AG04449 (cell line): ENCODE measurements at regions not wholly inside any gene's neighbourhood (a gene's known extent, or its start where the extent isn't known, plus 50 kb on each side); places are given as distances from the start of the nearest gene placed in this dataset.

Source experiments
- CTCF ChIA-PET: fragments of 350-600 bp; formaldehyde crosslinking; extraction: SDS; loops from one replicate; lab custom pipeline; 2021; ENCODE audit warnings: antibody characterized with exemption; lab: Yijun Ruan, JAX
- POLR2A ChIA-PET: fragments of 400-600, 350-600 bp; formaldehyde crosslinking; extraction: SDS; loops from one replicate; lab custom pipeline; 2020; ENCODE audit warnings: antibody characterized with exemption, inconsistent platforms; lab: Yijun Ruan, JAX
- DNase-seq: peaks from one replicate; pipeline ENCODE4 v3.0.0-alpha.2; 2010; ENCODE audit warnings: low read depth, low spot score
- H3K4me3 ChIP-seq: 2 replicates; pipeline ENCODE4 v1.5.1; 2011; ENCODE audit warnings: low read depth, mild to moderate bottlenecking, control low read depth, low read length
- TF ChIP-seq, protein P1 (sequence below): IDR thresholded peaks from one replicate; pipeline ENCODE4 v1.5.1; 2011; ENCODE audit warnings: mild to moderate bottlenecking, moderate library complexity, low read length, control low read depth, inconsistent platforms; ENCODE audit not compliant: insufficient read depth; ENCODE audit errors: missing control alignments

DNA sequence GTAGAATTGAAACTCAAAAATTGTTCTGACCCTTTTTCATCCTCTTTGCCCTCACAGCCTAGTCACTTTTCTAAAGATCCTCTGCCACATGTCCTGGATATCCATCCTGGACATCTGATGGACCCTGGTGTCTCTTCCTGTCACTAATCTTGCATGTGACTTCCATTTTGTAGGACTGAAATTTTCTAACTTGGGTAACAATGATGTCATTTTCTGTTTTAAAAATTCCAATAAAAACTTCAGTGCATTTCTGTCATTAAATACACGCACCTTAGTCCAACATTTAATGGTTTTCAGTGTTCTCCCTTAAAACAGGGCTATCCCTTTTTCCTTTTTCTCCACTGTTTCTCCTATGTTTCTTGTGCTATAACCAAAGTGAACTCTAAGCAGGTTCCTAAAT is 684.9 kb upstream of the ANKRD30A start:
- no peak for DNase-seq
- H3K4me3 ChIP-seq: no peak overlapping the region
- ChIA-PET CTCF (no interaction called here), POLR2A (no interaction called here)
- TF ChIP-seq, protein P1, sequence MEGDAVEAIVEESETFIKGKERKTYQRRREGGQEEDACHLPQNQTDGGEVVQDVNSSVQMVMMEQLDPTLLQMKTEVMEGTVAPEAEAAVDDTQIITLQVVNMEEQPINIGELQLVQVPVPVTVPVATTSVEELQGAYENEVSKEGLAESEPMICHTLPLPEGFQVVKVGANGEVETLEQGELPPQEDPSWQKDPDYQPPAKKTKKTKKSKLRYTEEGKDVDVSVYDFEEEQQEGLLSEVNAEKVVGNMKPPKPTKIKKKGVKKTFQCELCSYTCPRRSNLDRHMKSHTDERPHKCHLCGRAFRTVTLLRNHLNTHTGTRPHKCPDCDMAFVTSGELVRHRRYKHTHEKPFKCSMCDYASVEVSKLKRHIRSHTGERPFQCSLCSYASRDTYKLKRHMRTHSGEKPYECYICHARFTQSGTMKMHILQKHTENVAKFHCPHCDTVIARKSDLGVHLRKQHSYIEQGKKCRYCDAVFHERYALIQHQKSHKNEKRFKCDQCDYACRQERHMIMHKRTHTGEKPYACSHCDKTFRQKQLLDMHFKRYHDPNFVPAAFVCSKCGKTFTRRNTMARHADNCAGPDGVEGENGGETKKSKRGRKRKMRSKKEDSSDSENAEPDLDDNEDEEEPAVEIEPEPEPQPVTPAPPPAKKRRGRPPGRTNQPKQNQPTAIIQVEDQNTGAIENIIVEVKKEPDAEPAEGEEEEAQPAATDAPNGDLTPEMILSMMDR: no peak

DNA sequence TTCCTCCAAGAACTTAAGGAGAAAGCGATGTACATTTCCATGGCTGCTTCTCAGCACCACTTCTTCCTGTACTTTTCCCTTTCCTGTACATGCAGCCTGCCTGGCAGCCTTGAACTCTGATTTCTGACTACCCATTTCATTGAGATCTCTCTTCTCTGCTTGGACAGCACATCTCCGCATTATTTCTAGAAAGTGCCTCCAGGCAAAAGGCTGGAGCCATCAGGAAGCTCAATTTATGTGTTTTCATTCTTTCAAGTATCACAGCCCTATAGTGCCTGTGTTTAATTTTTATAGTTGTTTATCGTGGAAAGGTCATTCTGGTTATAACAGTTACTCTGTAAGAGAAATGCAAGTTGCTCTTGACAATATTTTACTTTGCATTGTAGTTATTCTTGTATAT is 688.0 kb upstream of the ANKRD30A start:
- H3K4me3 ChIP-seq: no peak overlapping the region
- TF ChIP-seq, protein P1: no peak
- ChIA-PET POLR2A (no interaction called here), CTCF (no interaction called here)
- no peak for DNase-seq

DNA sequence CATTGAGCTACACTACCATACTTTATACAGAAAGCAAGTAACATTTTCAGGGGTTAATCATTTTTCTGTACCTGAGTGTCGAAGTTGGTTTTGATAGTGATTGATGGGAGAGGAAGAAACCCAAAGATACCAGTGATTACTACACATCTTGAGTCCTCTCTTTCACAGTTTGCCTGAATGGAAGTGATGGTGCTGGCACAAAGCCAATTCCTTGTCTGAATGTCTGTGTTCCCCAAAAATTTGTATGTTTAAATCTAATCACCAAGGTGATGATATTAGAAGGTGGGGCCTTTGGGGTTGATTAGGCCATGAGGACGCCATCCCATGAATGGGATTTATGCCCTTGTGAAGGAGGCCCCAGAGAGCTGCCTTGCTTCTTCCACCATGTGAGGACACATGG is 696.9 kb upstream of the ANKRD30A start:
- no peak for DNase-seq
- ChIA-PET POLR2A (no interaction called here), CTCF (no interaction called here)
- TF ChIP-seq, protein P1: no peak
- H3K4me3 ChIP-seq: no peak overlapping the region

DNA sequence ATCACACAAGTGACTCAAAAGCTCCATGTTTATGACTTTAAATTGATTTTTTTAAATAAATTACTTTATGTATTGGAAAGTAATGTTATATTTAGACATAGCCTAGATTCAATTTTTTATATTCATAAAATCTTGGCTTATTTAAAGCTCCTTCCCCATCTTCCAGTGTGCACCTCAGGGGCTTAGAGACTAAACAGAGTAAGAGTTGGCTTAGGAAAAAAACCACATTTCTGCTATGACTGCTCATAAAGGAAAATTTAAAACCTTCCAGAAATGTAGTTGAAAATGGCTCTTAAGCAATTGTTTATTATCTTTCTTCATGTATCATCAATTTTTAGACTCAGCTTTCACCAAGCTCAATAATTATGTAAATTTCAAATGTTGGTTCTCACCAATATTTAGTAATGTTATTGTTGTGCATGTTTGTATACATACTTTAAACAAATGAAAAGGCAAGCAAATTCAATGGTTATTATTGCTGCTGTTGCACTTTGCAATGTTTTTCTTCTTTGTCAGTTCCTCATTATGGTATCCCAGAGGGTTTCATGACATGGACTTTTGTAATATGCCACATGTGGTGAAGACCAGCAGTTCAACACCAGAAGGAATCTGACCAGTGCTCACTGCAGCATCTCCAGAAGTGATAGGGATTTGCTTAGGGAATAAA is 700.1 kb upstream of the ANKRD30A start:
- ChIA-PET CTCF (no interaction called here), POLR2A (no interaction called here)
- H3K4me3 ChIP-seq: no peak overlapping the region

DNA sequence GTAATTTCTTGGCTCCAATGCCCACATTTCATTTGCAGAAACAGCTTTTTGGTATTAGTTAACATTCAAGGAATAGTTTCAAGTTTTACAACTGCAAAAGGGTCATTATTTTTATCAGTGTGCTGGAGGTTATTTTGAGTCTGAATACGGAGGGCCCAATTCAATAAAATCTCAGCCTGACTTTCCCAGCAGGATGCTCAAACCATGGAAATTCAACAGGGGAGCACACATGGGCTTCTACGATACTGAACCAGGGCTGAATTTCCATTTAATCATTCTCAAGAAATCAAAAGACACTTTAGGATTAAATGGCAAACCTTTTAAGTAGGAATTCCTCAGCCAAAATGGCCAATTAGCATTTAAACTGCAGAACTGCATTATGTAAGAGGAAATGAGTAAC is 700.9 kb upstream of the ANKRD30A start:
- ChIA-PET CTCF (no interaction called here), POLR2A (no interaction called here)
- no peak for DNase-seq
- TF ChIP-seq, protein P1: no peak
- no peak overlapping the region for H3K4me3 ChIP-seq

More for the DNA sequence above, 700.1 kb upstream of the ANKRD30A start:
- DNase-seq: no peak
- TF ChIP-seq, protein P1: no peak

DNA sequence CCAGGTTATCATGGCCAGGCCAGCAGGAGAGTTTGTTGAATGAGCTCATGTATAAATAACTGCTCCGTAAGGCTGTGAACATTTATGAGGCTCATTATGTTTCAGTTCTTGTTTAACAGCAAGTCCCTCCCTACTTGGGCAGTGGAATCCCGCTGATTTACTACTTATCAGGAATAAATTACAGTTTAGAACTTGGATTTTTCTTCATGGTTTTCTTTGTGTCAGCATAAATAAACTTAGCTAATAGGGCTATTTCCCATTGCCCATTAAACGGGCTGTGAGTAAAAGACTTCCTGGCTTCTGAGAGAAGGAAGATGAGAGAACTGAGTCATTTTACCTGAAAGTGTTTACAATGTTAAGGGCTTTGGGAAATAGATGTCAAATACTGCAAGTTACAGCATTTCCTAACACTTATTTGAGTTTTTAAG is 701.6 kb upstream of the ANKRD30A start:
- ChIA-PET CTCF (no interaction called here), POLR2A (no interaction called here)
- TF ChIP-seq, protein P1: no peak
- DNase-seq: no peak
- no peak overlapping the region for H3K4me3 ChIP-seq
